Neural cell (in vitro differentiated cells): ENCODE measurements at regions not wholly inside any gene's neighbourhood (a gene's known extent, or its start where the extent isn't known, plus 50 kb on each side); places are given as distances from the start of the nearest gene placed in this dataset.

Experiments
- H2AFZ ChIP-seq: fragments of 200-600, 300-800 bp; sonication (generic), shearing (Covaris generic); 2 replicates; pipeline ENCODE4 v1.6.0; 2014; ENCODE audit warnings: low read depth, mild to moderate bottlenecking, antibody characterized with exemption, low read length, moderate library complexity
- H3F3A ChIP-seq: fragments of 200-600 bp; shearing (Covaris generic); 2 replicates; pipeline ENCODE4 v1.6.1; 2016; ENCODE audit warnings: mild to moderate bottlenecking, moderate library complexity, mixed read lengths, antibody characterized with exemption, low read length; ENCODE audit not compliant: insufficient read depth, poor library complexity, severe bottlenecking
- H3K27ac ChIP-seq: fragments of 200-600, 300-800 bp; sonication (generic), shearing (Covaris generic); 2 replicates; pipeline ENCODE4 v1.5.1; 2014; ENCODE audit warnings: mild to moderate bottlenecking, low read length, moderate library complexity
- H3K27me3 ChIP-seq: fragments of 300-800, 200-600 bp; sonication (generic), shearing (Covaris generic); 2 replicates; pipeline ENCODE4 v1.6.0; 2014; ENCODE audit warnings: mild to moderate bottlenecking, low read depth, low read length, moderate library complexity; ENCODE audit not compliant: insufficient read depth
- H3K36me3 ChIP-seq: fragments of 300-800, 200-600 bp; sonication (generic), shearing (Covaris generic); 2 replicates; pipeline ENCODE4 v1.5.1; 2014; ENCODE audit warnings: mild to moderate bottlenecking, antibody characterized with exemption, low read length, moderate library complexity; ENCODE audit not compliant: insufficient read depth
- H3K4me2 ChIP-seq: fragments of 300-800, 200-600 bp; sonication (generic), shearing (Covaris generic); 2 replicates; pipeline ENCODE4 v1.6.0; 2014; ENCODE audit warnings: mild to moderate bottlenecking, low read length
- H3K4me3 ChIP-seq: fragments of 300-800, 200-600 bp; sonication (generic), shearing (Covaris generic); 2 replicates; pipeline ENCODE4 v1.5.1; 2014; ENCODE audit warnings: mild to moderate bottlenecking, low read length, moderate library complexity
- H3K79me2 ChIP-seq: fragments of 200-600 bp; shearing (Covaris generic); replicated peaks from 2 replicates; pipeline ENCODE4 v1.6.0; 2014; ENCODE audit warnings: mild to moderate bottlenecking, low read length, moderate library complexity; ENCODE audit not compliant: insufficient read depth
- H3K9ac ChIP-seq: fragments of 300-800, 200-600 bp; sonication (generic), shearing (Covaris generic); 2 replicates; pipeline ENCODE4 v1.6.1; 2016; ENCODE audit warnings: mild to moderate bottlenecking, low read length, mixed read lengths
- H3K9me2 ChIP-seq: fragments of 200-600 bp; shearing (Covaris generic); 2 replicates; pipeline ENCODE4 v1.6.1; 2016; ENCODE audit warnings: mild to moderate bottlenecking, low read length, mixed read lengths; ENCODE audit not compliant: insufficient read depth
- H3K9me3 ChIP-seq: fragments of 200-600, 300-800 bp; sonication (generic), shearing (Covaris generic); 2 replicates; pipeline ENCODE4 v1.6.1; 2016; ENCODE audit warnings: mild to moderate bottlenecking, mixed run types, low read length, moderate library complexity, mixed read lengths
- H4K20me1 ChIP-seq: fragments of 200-600 bp; shearing (Covaris generic); 2 replicates; pipeline ENCODE4 v1.6.1; 2016; ENCODE audit warnings: mild to moderate bottlenecking, mixed run types; ENCODE audit not compliant: insufficient read depth
- EP300 ChIP-seq: fragments of 450-650 bp; conservative IDR thresholded peaks from 2 replicates; pipeline ENCODE4 v1.6.1; 2014; ENCODE audit warnings: antibody characterized with exemption, mild to moderate bottlenecking, moderate library complexity; ENCODE audit not compliant: poor library complexity, severe bottlenecking
- EZH2 ChIP-seq: fragments of 200-600, 300-800 bp; shearing (Covaris generic), sonication (generic); IDR thresholded peaks from 2 replicates; pipeline ENCODE4 v1.6.1; 2014; ENCODE audit warnings: antibody characterized with exemption, low read length, borderline replicate concordance, mild to moderate bottlenecking; ENCODE audit not compliant: insufficient read depth, poor library complexity, severe bottlenecking
- MXI1 ChIP-seq: fragments of 450-650 bp; conservative IDR thresholded peaks from 2 replicates; pipeline ENCODE4 v1.6.1; 2014; ENCODE audit warnings: antibody characterized with exemption, mild to moderate bottlenecking; ENCODE audit not compliant: poor library complexity, severe bottlenecking
- POLR2AphosphoS5 ChIP-seq: IDR thresholded peaks from 2 replicates; pipeline ENCODE4 v1.6.1; 2012
- RAD21 ChIP-seq: fragments of 450-650 bp; conservative IDR thresholded peaks from 2 replicates; pipeline ENCODE4 v1.6.1; 2014; ENCODE audit warnings: antibody characterized with exemption, mild to moderate bottlenecking, moderate library complexity
- REST ChIP-seq: IDR thresholded peaks from 2 replicates; pipeline ENCODE4 v1.6.1; 2012; ENCODE audit warnings: borderline replicate concordance
- SMC3 ChIP-seq: fragments of 450-650 bp; conservative IDR thresholded peaks from 2 replicates; pipeline ENCODE4 v1.6.1; 2014; ENCODE audit warnings: antibody characterized with exemption, mild to moderate bottlenecking, moderate library complexity; ENCODE audit not compliant: poor library complexity
- TAF1 ChIP-seq: IDR thresholded peaks from 2 replicates; pipeline ENCODE4 v1.6.1; 2012; ENCODE audit warnings: low read depth
- TF ChIP-seq, protein P1 (sequence below): fragments of 450-650 bp; IDR thresholded peaks from 2 replicates; pipeline ENCODE4 v1.5.1; 2014; ENCODE audit warnings: antibody characterized with exemption, mild to moderate bottlenecking, moderate library complexity; ENCODE audit not compliant: poor library complexity, severe bottlenecking

DNA sequence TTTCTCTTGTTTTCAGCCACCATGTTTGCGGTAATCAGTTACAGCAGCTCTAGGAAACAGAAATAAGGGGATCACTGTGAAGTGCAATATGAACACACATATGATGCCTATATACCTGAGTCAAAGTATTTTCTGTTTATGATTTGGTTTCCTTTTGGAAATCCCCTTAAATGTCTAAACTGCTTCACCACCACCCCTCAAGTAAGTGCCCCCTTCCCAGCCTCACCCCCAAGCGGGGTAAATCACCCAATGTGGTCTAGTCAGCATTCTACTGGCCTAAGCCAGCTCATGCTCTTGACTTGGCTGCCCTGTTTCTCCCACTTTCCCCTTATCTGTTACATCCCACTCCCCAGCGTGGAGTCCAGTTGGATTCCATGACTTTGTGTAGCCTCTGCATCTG, 176.5 kb downstream of the QDPR start:
- Histone ChIP-seq H2AFZ (no peak overlapping the region), H3K27ac (no peak overlapping the region), H3K9me2 (no peaks in the 10 kb centered on the region), H3K9me3 (no peaks in the 10 kb centered on the region), H3K36me3 (no peaks in the 10 kb centered on the region), H3K79me2 (no peaks in the 10 kb centered on the region), H3K27me3 (no peaks in the 10 kb centered on the region), H3K4me3 (no peak overlapping the region), H3K4me2 (no peak overlapping the region), H3F3A (no peaks in the 10 kb centered on the region), H3K9ac (no peak overlapping the region), H4K20me1 (no peaks in the 10 kb centered on the region)
- TF ChIP-seq, protein P1, sequence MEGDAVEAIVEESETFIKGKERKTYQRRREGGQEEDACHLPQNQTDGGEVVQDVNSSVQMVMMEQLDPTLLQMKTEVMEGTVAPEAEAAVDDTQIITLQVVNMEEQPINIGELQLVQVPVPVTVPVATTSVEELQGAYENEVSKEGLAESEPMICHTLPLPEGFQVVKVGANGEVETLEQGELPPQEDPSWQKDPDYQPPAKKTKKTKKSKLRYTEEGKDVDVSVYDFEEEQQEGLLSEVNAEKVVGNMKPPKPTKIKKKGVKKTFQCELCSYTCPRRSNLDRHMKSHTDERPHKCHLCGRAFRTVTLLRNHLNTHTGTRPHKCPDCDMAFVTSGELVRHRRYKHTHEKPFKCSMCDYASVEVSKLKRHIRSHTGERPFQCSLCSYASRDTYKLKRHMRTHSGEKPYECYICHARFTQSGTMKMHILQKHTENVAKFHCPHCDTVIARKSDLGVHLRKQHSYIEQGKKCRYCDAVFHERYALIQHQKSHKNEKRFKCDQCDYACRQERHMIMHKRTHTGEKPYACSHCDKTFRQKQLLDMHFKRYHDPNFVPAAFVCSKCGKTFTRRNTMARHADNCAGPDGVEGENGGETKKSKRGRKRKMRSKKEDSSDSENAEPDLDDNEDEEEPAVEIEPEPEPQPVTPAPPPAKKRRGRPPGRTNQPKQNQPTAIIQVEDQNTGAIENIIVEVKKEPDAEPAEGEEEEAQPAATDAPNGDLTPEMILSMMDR = no peak
- no peak for TF ChIP-seq EZH2

- Histone ChIP-seq H3K4me2 (no peak overlapping the region), H3K79me2 (no peaks in the 10 kb centered on the region), H3K9me2 (no peaks in the 10 kb centered on the region), H3K27ac (no peak overlapping the region), H3K36me3 (no peaks in the 10 kb centered on the region), H2AFZ (no peak overlapping the region), H3K9me3 (no peaks in the 10 kb centered on the region), H4K20me1 (no peaks in the 10 kb centered on the region), H3K9ac (no peak overlapping the region), H3F3A (no peaks in the 10 kb centered on the region), H3K4me3 (no peak overlapping the region), H3K27me3 (no peaks in the 10 kb centered on the region)
- TF ChIP-seq TAF1 (no peak), RAD21 (no peak), SMC3 (no peak), MXI1 (no peak), REST (no peak), EZH2 (no peak), EP300 (no peak), POLR2AphosphoS5 (no peak)
- TF ChIP-seq, protein P1 = no peak
Observed at GRCh38 chr4:17332478-17332877, 179.4 kb downstream of the QDPR start.
